Tibial artery (tissue), 4 donors: ENCODE measurements at regions not wholly inside any gene's neighbourhood (a gene's known extent, or its start where the extent isn't known, plus 50 kb on each side); places are given as distances from the start of the nearest gene placed in this dataset.

Experiments used
- DNase-seq, 2 donors: peaks; one replicate each; pipeline ENCODE4 v3.0.0-alpha.2; 2019
- H3K27ac ChIP-seq, 2 donors: fragments of 200-600 bp; sonication (generic) in 1 of 2; 1 replicate in 1 of 2; 2 replicates in 1 of 2; pipeline ENCODE4 v1.5.1; 2018 to 2019; ENCODE audit warnings: mild to moderate bottlenecking in 1 of 2
- H3K27me3 ChIP-seq, 2 donors: fragments of 200-600 bp; sonication (generic) in 1 of 2; one replicate each; pipeline versions ENCODE4 v1.5.1 to v1.6.0; 2016 to 2019
- H3K36me3 ChIP-seq, 3 donors: fragments of 200-600 bp; sonication (generic) in 2 of 3; one replicate each; pipeline ENCODE4 v1.5.1; 2016 to 2019; ENCODE audit warnings: mild to moderate bottlenecking in 2 of 3
- H3K4me1 ChIP-seq, 4 donors: fragments of 200-600 bp; sonication (generic) in 2 of 4; 1 replicate in 3 of 4; 2 replicates in 1 of 4; pipeline ENCODE4 v1.5.1; 2016 to 2019
- H3K4me3 ChIP-seq, 2 donors: fragments of 200-600 bp; sonication (generic) in 1 of 2; 1 replicate in 1 of 2; 2 replicates in 1 of 2; pipeline ENCODE4 v1.5.1; 2018 to 2019; ENCODE audit warnings: mild to moderate bottlenecking in 2 of 2
- H3K9me3 ChIP-seq, 3 donors: fragments of 200-600 bp; sonication (generic) in 1 of 3; one replicate each; pipeline ENCODE4 v1.5.1; 2016 to 2019
- intact Hi-C: fragments of 100-400 bp; cut with DNase I; formaldehyde crosslinking; loops from one replicate; pipeline ENCODE4 v1.15.0; 2023; ENCODE audit warnings: low total_unique reads
- TF ChIP-seq, protein P1 (sequence below), 2 experiments: fragments of 200-600 bp in 1 of 2; fragments of 450-650 bp in 1 of 2; IDR thresholded peaks; one replicate each; pipeline ENCODE4 v1.5.1; 2017 to 2019; ENCODE audit warnings: antibody characterized with exemption in 2 of 2, mild to moderate bottlenecking in 1 of 2, moderate library complexity in 1 of 2

- intact Hi-C loops: no loop called here
- no peak for DNase-seq
- TF ChIP-seq, protein P1, sequence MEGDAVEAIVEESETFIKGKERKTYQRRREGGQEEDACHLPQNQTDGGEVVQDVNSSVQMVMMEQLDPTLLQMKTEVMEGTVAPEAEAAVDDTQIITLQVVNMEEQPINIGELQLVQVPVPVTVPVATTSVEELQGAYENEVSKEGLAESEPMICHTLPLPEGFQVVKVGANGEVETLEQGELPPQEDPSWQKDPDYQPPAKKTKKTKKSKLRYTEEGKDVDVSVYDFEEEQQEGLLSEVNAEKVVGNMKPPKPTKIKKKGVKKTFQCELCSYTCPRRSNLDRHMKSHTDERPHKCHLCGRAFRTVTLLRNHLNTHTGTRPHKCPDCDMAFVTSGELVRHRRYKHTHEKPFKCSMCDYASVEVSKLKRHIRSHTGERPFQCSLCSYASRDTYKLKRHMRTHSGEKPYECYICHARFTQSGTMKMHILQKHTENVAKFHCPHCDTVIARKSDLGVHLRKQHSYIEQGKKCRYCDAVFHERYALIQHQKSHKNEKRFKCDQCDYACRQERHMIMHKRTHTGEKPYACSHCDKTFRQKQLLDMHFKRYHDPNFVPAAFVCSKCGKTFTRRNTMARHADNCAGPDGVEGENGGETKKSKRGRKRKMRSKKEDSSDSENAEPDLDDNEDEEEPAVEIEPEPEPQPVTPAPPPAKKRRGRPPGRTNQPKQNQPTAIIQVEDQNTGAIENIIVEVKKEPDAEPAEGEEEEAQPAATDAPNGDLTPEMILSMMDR (IDR thresholded peaks at IDR 0.05): no peak
These were observed 261.3 kb upstream of the ARHGAP20 start for GRCh38 chr11:110973401-110973980.

DNA sequence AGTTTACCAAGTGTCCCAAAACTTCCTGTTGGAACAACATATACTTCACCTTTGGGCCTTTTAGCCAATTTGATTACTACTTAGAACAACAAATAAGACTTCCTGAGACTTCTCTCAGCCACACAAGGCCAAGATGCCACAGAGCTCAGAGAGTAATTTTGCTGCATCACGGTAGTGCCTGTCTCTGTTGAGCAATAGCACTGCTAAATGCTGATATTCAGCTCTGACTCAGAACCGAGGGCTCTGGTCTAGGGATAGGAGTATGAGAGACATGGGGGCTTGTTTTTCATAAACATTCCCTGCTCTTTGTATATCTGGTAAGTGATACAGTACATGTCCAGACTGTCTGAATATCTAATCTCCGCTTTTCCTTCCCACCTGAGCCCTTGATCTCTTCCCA lies 260.4 kb upstream of the ARHGAP20 start:
- Histone ChIP-seq H3K9me3 (no peaks in the 10 kb centered on the region), H3K4me3 (no peak overlapping the region), H3K27me3 (no peaks in the 10 kb centered on the region), H3K27ac (no peak overlapping the region), H3K4me1 (no peaks in the 10 kb centered on the region), H3K36me3 (no peaks in the 10 kb centered on the region)
- TF ChIP-seq, protein P1 (IDR thresholded peaks at IDR 0.05): no peak
- no peak for DNase-seq
- intact Hi-C loops: no loop called here

More at GRCh38 chr11:110973401-110973980, 261.3 kb upstream of the ARHGAP20 start:
- no peak overlapping the region for H3K4me3 ChIP-seq
- no peaks in the 10 kb centered on the region for H3K4me1 ChIP-seq
- H3K27ac ChIP-seq: no peak overlapping the region
- H3K27me3 ChIP-seq: no peaks in the 10 kb centered on the region
- no peaks in the 10 kb centered on the region for H3K9me3 ChIP-seq
- no peaks in the 10 kb centered on the region for H3K36me3 ChIP-seq

DNA sequence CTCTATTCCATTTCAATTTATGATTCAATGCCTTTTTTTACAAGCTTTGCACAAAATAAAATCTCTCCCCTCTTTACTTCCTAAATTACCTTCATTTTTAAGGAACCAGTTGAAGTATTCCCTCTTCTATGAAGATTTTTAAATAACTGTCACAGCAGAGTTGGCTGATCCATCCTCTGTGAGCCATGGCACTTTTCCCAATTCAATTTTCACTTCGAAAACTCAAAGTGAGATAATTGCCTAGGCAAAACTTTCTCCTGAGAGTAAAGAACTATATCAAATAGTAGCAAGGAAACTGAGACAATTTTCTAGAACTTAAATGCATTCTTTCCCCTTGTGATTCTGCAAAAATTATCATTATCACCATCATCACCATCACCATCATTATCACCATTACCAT lies 259.9 kb upstream of the ARHGAP20 start:
- no peak overlapping the region for H3K27ac ChIP-seq
- no peak overlapping the region for H3K4me3 ChIP-seq
- H3K4me1 ChIP-seq: no peaks in the 10 kb centered on the region
- DNase-seq: no peak
- H3K9me3 ChIP-seq: no peaks in the 10 kb centered on the region
- H3K36me3 ChIP-seq: no peaks in the 10 kb centered on the region
- intact Hi-C loops: no loop called here
- H3K27me3 ChIP-seq: no peaks in the 10 kb centered on the region
- TF ChIP-seq, protein P1 (IDR thresholded peaks at IDR 0.05): no peak

DNA sequence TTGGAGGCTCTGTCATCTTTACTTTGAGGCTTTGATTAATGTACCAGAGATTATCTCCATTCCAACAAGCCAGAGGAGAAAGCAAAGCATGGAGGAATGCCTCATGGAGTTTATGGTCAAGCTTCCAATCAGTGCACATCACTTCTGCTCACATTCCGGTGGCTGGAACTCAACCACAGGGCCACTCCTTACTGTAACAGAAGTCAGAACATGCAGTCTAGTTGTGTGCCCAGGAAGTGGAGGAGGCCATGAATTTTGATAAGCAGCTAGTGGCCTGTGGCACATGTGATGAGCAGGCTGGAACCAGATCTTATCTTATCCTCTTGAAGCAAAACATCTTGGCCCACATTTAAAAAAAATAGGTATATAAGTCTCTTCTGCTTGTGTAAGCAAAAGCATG lies 258.9 kb upstream of the ARHGAP20 start:
- Histone ChIP-seq H3K4me3 (no peak overlapping the region), H3K9me3 (no peaks in the 10 kb centered on the region), H3K27ac (no peak overlapping the region), H3K27me3 (no peaks in the 10 kb centered on the region), H3K36me3 (no peaks in the 10 kb centered on the region), H3K4me1 (no peaks in the 10 kb centered on the region)
- no peak for DNase-seq
- TF ChIP-seq, protein P1 (IDR thresholded peaks at IDR 0.05): no peak
- intact Hi-C loops: no loop called here

DNA sequence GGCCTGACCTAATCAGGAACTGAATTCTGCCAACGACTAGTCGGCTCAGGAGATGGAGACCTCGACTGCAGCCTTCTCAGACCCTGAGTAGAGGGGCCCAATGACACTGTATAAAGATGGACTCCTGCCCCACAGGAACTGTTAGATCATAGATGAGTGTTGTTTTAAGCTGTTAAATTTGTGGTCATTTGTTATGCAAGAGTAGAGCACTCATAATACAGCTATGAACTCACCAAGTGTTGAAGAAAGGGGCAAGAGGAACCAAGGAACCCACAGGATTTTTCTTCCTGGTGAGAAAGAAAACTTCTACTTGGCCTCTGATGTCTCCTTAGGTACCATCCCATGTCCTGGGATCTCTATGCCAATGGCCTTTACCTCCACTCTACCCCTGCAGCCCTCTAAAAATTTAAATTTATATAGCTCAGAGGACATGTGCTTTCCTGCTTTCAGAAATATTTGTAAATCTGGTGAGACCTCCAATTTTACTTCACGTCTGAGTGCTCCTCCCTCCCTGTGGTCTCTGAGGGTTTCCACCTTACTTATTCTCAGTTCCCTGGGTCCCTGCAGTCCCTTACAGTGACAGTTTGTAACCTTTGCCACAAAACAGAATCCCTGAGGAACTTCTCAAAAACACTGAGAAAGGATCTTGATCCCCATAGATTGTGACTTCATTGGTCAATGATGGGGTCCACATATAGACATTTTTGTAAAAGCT lies 256.3 kb upstream of the ARHGAP20 start:
- intact Hi-C loops: no loop called here
- TF ChIP-seq, protein P1 (IDR thresholded peaks at IDR 0.05): no peak
- Histone ChIP-seq H3K27me3 (no peaks in the 10 kb centered on the region), H3K4me3 (no peak overlapping the region), H3K36me3 (no peaks in the 10 kb centered on the region), H3K27ac (no peak overlapping the region), H3K4me1 (no peaks in the 10 kb centered on the region), H3K9me3 (no peaks in the 10 kb centered on the region)
- DNase-seq: no peak
